Endothelial cell of umbilical vein (primary cell): ENCODE measurements at regions not wholly inside any gene's neighbourhood (a gene's known extent, or its start where the extent isn't known, plus 50 kb on each side); places are given as distances from the start of the nearest gene placed in this dataset.

ENCODE experiments used
- BruUV-seq: library from RNA; stranded (reverse); fragments of 400-500 nt; replicated peaks from 2 replicates; lab custom pipeline; 2021; lab: Mats Ljungman, UMichigan
- CTCF ChIA-PET: fragments of 300-600, 350-600 bp; sonication (Branson Sonifier 250); formaldehyde crosslinking; loops from one replicate; lab custom pipeline; 2021; ENCODE audit warnings: antibody characterized with exemption, inconsistent platforms; lab: Charles Lee
- POLR2A ChIA-PET: fragments of 300-600, 350-600 bp; sonication (Branson Sonifier 250); formaldehyde crosslinking; loops from one replicate; lab custom pipeline; 2021; ENCODE audit warnings: antibody characterized with exemption, inconsistent platforms; lab: Charles Lee
- DNase-seq: peaks from one replicate; pipeline ENCODE4 v3.0.0-alpha.2; 2011; ENCODE audit warnings: low read depth, low spot score
- FAIRE-seq: peaks from 2 replicates; lab custom pipeline; 2011; peaks lifted over from hg19 to GRCh38; lab: Jason Lieb, UNC
- H2AFZ ChIP-seq: 2 replicates; pipeline ENCODE4 v1.6.0; 2012; ENCODE audit warnings: low read depth, low read length, control low read depth, inconsistent platforms
- H3K27ac ChIP-seq: 2 replicates; pipeline ENCODE4 v1.5.1; 2011; ENCODE audit warnings: low read depth, mild to moderate bottlenecking, control low read depth, low read length, moderate library complexity; ENCODE audit not compliant: insufficient read depth
- H3K27me3 ChIP-seq, 2 experiments: 2 replicates each; pipeline versions ENCODE4 v1.6.0 to v1.6.1; 2011; ENCODE audit warnings: low read length in 2 of 2, mixed read lengths in 1 of 2; ENCODE audit not compliant: control insufficient read depth in 2 of 2, insufficient read depth in 2 of 2
- H3K36me3 ChIP-seq, 2 experiments: 2 replicates in 1 of 2; 3 replicates in 1 of 2; pipeline ENCODE4 v1.5.1; 2011; ENCODE audit warnings: low read length in 2 of 2, mild to moderate bottlenecking in 1 of 2, moderate library complexity in 1 of 2; ENCODE audit not compliant: control insufficient read depth in 2 of 2, insufficient read depth in 2 of 2; ENCODE audit errors: extremely low read depth in 1 of 2
- H3K4me1 ChIP-seq: 3 replicates; pipeline ENCODE4 v1.5.1; 2011; ENCODE audit warnings: mild to moderate bottlenecking, low read length; ENCODE audit not compliant: control insufficient read depth, insufficient read depth; ENCODE audit errors: extremely low read depth
- H3K4me2 ChIP-seq: 2 replicates; pipeline ENCODE4 v1.6.1; 2011; ENCODE audit warnings: low read length, control low read depth, mixed read lengths; ENCODE audit not compliant: insufficient read depth
- H3K4me3 ChIP-seq, 3 experiments: fragments of 200-600 bp in 1 of 3; sonication (generic), shearing (Covaris generic) in 1 of 3; replicated peaks in 1 of 3; 2 replicates each; pipeline ENCODE4 v1.5.1; 2011 to 2016; ENCODE audit warnings: control low read depth in 3 of 3, low read length in 3 of 3, mild to moderate bottlenecking in 2 of 3, inconsistent platforms in 1 of 3, low read depth in 1 of 3, moderate library complexity in 1 of 3; ENCODE audit not compliant: insufficient read depth in 1 of 3
- H3K79me2 ChIP-seq: 2 replicates; pipeline ENCODE4 v1.6.0; 2012; ENCODE audit warnings: low read length, inconsistent platforms; ENCODE audit not compliant: control insufficient read depth, insufficient read depth
- H3K9ac ChIP-seq: replicated peaks from 2 replicates; pipeline ENCODE3; 2011; ENCODE audit warnings: low read length, control low read depth; ENCODE audit not compliant: insufficient read depth; ENCODE audit errors: extremely low read depth
- H3K9me1 ChIP-seq: replicated peaks from 3 replicates; pipeline ENCODE4 v1.6.0; 2011; ENCODE audit warnings: mild to moderate bottlenecking, low read length; ENCODE audit not compliant: control insufficient read depth, insufficient read depth; ENCODE audit errors: extremely low read depth
- H3K9me3 ChIP-seq: replicated peaks from 2 replicates; pipeline ENCODE4 v1.5.1; 2012; ENCODE audit warnings: low read length, inconsistent platforms; ENCODE audit not compliant: control insufficient read depth, insufficient read depth
- H4K20me1 ChIP-seq: replicated peaks from 2 replicates; pipeline ENCODE3; 2011; ENCODE audit warnings: mild to moderate bottlenecking, low read length; ENCODE audit not compliant: control insufficient read depth, insufficient read depth; ENCODE audit errors: extremely low read depth
- EZH2 ChIP-seq: IDR thresholded peaks from 2 replicates; pipeline ENCODE4 v1.6.1; 2012; ENCODE audit warnings: borderline replicate concordance, low read depth, mild to moderate bottlenecking, moderate library complexity, low read length, inconsistent platforms; ENCODE audit not compliant: severe bottlenecking
- FOS ChIP-seq: IDR thresholded peaks from 2 replicates; pipeline ENCODE4 v1.6.1; 2011; ENCODE audit warnings: mild to moderate bottlenecking, low read length, moderate library complexity, borderline replicate concordance; ENCODE audit not compliant: insufficient read depth
- GATA2 ChIP-seq: IDR thresholded peaks from 2 replicates; pipeline ENCODE4 v1.7.0; 2011; ENCODE audit warnings: low read depth, mild to moderate bottlenecking, moderate library complexity, mixed read lengths, low read length; ENCODE audit not compliant: insufficient read length, insufficient read depth
- JUN ChIP-seq: IDR thresholded peaks from 2 replicates; pipeline ENCODE4 v1.6.1; 2011; ENCODE audit warnings: borderline replicate concordance, low read depth; ENCODE audit not compliant: insufficient read length, insufficient read depth
- MAX ChIP-seq: IDR thresholded peaks from 2 replicates; pipeline ENCODE4 v1.6.1; 2011; ENCODE audit not compliant: insufficient read depth, insufficient read length
- POLR2A ChIP-seq: IDR thresholded peaks from 2 replicates; pipeline ENCODE4 v1.6.1; 2012; ENCODE audit warnings: low read depth, mild to moderate bottlenecking, control low read depth, low read length
- POLR2AphosphoS5 ChIP-seq: IDR thresholded peaks from 2 replicates; pipeline ENCODE4 v1.6.1; 2012; ENCODE audit warnings: low read depth, mild to moderate bottlenecking, control low read depth, low read length, moderate library complexity; ENCODE audit not compliant: insufficient read depth
- dilution Hi-C: fragments of 300-500 bp; cut with MboI; formaldehyde crosslinking; loops from one replicate; pipeline ENCODE4 v1.15.0; 2019; ENCODE audit warnings: low sequenced_read_pairs; ENCODE audit not compliant: extremely low pct_ligation_motif_present
- intact Hi-C: fragments of 100-400 bp; cut with micrococcal nuclease; formaldehyde crosslinking; loops from one replicate; pipeline ENCODE4 v1.10.0; 2022
- TF ChIP-seq, protein P1 (sequence below), 2 donors: IDR thresholded peaks; 1 replicate in 1 of 2; 2 replicates in 1 of 2; pipeline ENCODE4 v1.5.1; 2011; ENCODE audit warnings: low read length in 2 of 2, mild to moderate bottlenecking in 2 of 2, moderate library complexity in 2 of 2, control low read depth in 1 of 2, inconsistent platforms in 1 of 2, low read depth in 1 of 2; ENCODE audit not compliant: insufficient read depth in 1 of 2; ENCODE audit errors: extremely low read depth in 1 of 2

DNA sequence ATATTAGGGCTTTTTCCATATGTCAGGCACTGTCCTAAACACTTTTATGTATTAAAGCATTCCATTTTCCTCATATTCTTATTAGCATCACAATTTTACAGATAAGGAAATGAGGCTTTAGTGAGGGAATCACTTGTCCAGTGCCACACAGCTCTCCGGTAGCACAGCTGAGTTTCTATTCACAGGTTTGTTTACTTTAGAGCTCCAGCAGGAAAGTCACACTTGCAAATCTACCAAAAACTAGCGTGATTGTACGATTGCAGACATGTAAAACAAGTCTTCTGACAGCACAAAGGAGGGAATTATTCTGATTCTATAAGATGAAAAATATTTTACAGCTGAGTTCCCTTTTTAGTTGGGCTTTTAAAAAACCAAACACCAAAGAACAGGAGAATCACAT lies 472.1 kb downstream of the TMA16 start:
- no peaks in the 10 kb centered on the region for H3K4me1 ChIP-seq
- no peak for FAIRE-seq
- H3K4me2 ChIP-seq, result no peak overlapping the region
- TF ChIP-seq, protein P1, sequence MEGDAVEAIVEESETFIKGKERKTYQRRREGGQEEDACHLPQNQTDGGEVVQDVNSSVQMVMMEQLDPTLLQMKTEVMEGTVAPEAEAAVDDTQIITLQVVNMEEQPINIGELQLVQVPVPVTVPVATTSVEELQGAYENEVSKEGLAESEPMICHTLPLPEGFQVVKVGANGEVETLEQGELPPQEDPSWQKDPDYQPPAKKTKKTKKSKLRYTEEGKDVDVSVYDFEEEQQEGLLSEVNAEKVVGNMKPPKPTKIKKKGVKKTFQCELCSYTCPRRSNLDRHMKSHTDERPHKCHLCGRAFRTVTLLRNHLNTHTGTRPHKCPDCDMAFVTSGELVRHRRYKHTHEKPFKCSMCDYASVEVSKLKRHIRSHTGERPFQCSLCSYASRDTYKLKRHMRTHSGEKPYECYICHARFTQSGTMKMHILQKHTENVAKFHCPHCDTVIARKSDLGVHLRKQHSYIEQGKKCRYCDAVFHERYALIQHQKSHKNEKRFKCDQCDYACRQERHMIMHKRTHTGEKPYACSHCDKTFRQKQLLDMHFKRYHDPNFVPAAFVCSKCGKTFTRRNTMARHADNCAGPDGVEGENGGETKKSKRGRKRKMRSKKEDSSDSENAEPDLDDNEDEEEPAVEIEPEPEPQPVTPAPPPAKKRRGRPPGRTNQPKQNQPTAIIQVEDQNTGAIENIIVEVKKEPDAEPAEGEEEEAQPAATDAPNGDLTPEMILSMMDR (IDR thresholded peaks at IDR 0.05; ENCODE audit: extremely low read depth in 1 of 2, insufficient read depth in 1 of 2, low read depth in 1 of 2, low read length in 2 of 2), result no peak
- ChIA-PET CTCF (no interaction called here), POLR2A (no interaction called here)
- H3K36me3 ChIP-seq, result no peaks in the 10 kb centered on the region
- no TSS peak for BruUV-seq
- H3K9me3 ChIP-seq, result peaks cover 4% of the 10 kb centered on the region
- no peak overlapping the region for H3K27ac ChIP-seq
- no peak overlapping the region for H3K4me3 ChIP-seq
- dilution Hi-C loops (no loop called here), intact Hi-C loops (no loop called here)
- no peaks in the 10 kb centered on the region for H3K79me2 ChIP-seq
- H3K27me3 ChIP-seq, result no peaks in the 10 kb centered on the region
- no peaks in the 10 kb centered on the region for H4K20me1 ChIP-seq
- H2AFZ ChIP-seq, result no peak overlapping the region
- H3K9ac ChIP-seq, result no peak overlapping the region
- no peak for DNase-seq
- no peaks in the 10 kb centered on the region for H3K9me1 ChIP-seq

GRCh38 chr4:163967263-163967662 lies 472.8 kb downstream of the TMA16 start:
- no peaks in the 10 kb centered on the region for H3K36me3 ChIP-seq
- TF ChIP-seq EZH2 (no peak), GATA2 (no peak), JUN (no peak), POLR2A (no peak), FOS (no peak), POLR2AphosphoS5 (no peak), MAX (no peak)
- TF ChIP-seq, protein P1 (IDR thresholded peaks at IDR 0.05; ENCODE audit: extremely low read depth in 1 of 2, insufficient read depth in 1 of 2, low read depth in 1 of 2, low read length in 2 of 2), result no peak
- no peaks in the 10 kb centered on the region for H3K27me3 ChIP-seq
- no peak for FAIRE-seq
- H3K9ac ChIP-seq, result no peak overlapping the region
- no peaks in the 10 kb centered on the region for H4K20me1 ChIP-seq
- H3K9me1 ChIP-seq, result no peaks in the 10 kb centered on the region
- no peak overlapping the region for H3K27ac ChIP-seq
- DNase-seq, result no peak
- BruUV-seq, result no TSS peak
- dilution Hi-C loops (no loop called here), intact Hi-C loops (no loop called here)
- CTCF ChIA-PET, result no interaction called here
- no peak overlapping the region for H3K4me3 ChIP-seq
- no peaks in the 10 kb centered on the region for H3K79me2 ChIP-seq
- no peak overlapping the region for H3K4me2 ChIP-seq
- POLR2A ChIA-PET, result no interaction called here
- H2AFZ ChIP-seq, result no peak overlapping the region
- H3K9me3 ChIP-seq, result peaks cover 4% of the 10 kb centered on the region
- no peaks in the 10 kb centered on the region for H3K4me1 ChIP-seq
